ENCODE measurements at regions not wholly inside any gene's neighbourhood (a gene's known extent, or its start where the extent isn't known, plus 50 kb on each side); places are given as distances from the start of the nearest gene placed in this dataset.

- FAIRE-seq, result no peak
- H3K4me3 ChIP-seq (ENCODE audit: extremely low read depth in 1 of 4, insufficient read depth in 2 of 4, low read depth in 3 of 4, low read length in 4 of 4), result no peak overlapping the region
- CTCF ChIA-PET (ENCODE audit: partially characterized antibody), result no interaction called here
Observed at GRCh38 chr12:127236491-127236890, 1030.5 kb upstream of the TMEM132C start.

More at GRCh38 chr12:127236491-127236890, 1030.5 kb upstream of the TMEM132C start:
- no peaks in the 10 kb centered on the region for H3K27me3 ChIP-seq (replicated peaks in 1 of 4; ENCODE audit: control insufficient read depth in 3 of 4, extremely low read depth in 1 of 4, insufficient read depth in 3 of 4, low read length in 3 of 4)
- no peaks in the 10 kb centered on the region for H3K79me1 ChIP-seq (ENCODE audit: low read depth, low read length)
- no peak overlapping the region for H2AFZ ChIP-seq (ENCODE audit: low read length)
- H2BK120ac ChIP-seq (replicated peaks; ENCODE audit: low read depth, low read length), result no peak overlapping the region
- no peak overlapping the region for H3K18ac ChIP-seq (ENCODE audit: extremely low read depth, low read length)
- H3K9ac ChIP-seq (replicated peaks in 1 of 4; ENCODE audit: extremely low read depth in 1 of 4, low read depth in 3 of 4, low read length in 3 of 4), result no peak overlapping the region
- H4K8ac ChIP-seq (ENCODE audit: extremely low read depth, insufficient read depth, low read length), result no peak overlapping the region
- no peak overlapping the region for H2BK15ac ChIP-seq (ENCODE audit: low read length)
- H3K23ac ChIP-seq (ENCODE audit: insufficient read length), result no peak overlapping the region
- H3K56ac ChIP-seq (replicated peaks; ENCODE audit: insufficient read length, low read depth, low read length), result peak overlapping the region; percentile 94
- POLR2A ChIA-PET (ENCODE audit: partially characterized antibody), result no interaction called here
- peaks cover 7% of the 10 kb centered on the region for H3K23me2 ChIP-seq (ENCODE audit: low read depth, low read length)
- H4K5ac ChIP-seq (ENCODE audit: insufficient read length, low read depth, low read length), result no peak overlapping the region
- H2BK5ac ChIP-seq (ENCODE audit: low read depth, low read length), result no peak overlapping the region
- H4K91ac ChIP-seq (replicated peaks; ENCODE audit: insufficient read length, low read length), result no peak overlapping the region
- H3K4me1 ChIP-seq (replicated peaks in 1 of 4; ENCODE audit: control insufficient read depth in 3 of 4, insufficient read depth in 4 of 4, low read length in 3 of 4), result peaks cover 0 to 3% (median 1%) of the 10 kb centered on the region in 4 experiments; a peak in 4 of 7 replicates
- no peak overlapping the region for H3K14ac ChIP-seq (ENCODE audit: insufficient read length)
- no peak overlapping the region for H3K4ac ChIP-seq (replicated peaks; ENCODE audit: insufficient read length, low read depth, low read length)
- no peaks in the 10 kb centered on the region for H3K9me3 ChIP-seq (ENCODE audit: insufficient read depth in 2 of 2, low read depth in 1 of 2, low read length in 1 of 2)
- DNase-seq (ENCODE audit: low read depth in 1 of 2, low spot score in 2 of 2), result no peak
- peaks cover 0 to 3% of the 10 kb centered on the region in 2 experiments for H4K20me1 ChIP-seq (replicated peaks in 1 of 2; ENCODE audit: control insufficient read depth in 1 of 2, insufficient read depth in 2 of 2, low read length in 2 of 2)
- H3K36me3 ChIP-seq (ENCODE audit: control insufficient read depth in 2 of 4, insufficient read depth in 4 of 4, low read length in 3 of 4), result no peaks in the 10 kb centered on the region
- no peaks in the 10 kb centered on the region for H3K79me2 ChIP-seq (ENCODE audit: control insufficient read depth in 1 of 2, insufficient read depth in 2 of 2, low read length in 2 of 2)
- H3K4me2 ChIP-seq (ENCODE audit: insufficient read depth in 1 of 2, low read depth in 2 of 2, low read length in 2 of 2), result no peak overlapping the region
- no peak overlapping the region for H2AK5ac ChIP-seq (ENCODE audit: low read depth, low read length)
- H2BK12ac ChIP-seq (ENCODE audit: low read depth, low read length), result no peak overlapping the region
- TF ChIP-seq, protein P1, sequence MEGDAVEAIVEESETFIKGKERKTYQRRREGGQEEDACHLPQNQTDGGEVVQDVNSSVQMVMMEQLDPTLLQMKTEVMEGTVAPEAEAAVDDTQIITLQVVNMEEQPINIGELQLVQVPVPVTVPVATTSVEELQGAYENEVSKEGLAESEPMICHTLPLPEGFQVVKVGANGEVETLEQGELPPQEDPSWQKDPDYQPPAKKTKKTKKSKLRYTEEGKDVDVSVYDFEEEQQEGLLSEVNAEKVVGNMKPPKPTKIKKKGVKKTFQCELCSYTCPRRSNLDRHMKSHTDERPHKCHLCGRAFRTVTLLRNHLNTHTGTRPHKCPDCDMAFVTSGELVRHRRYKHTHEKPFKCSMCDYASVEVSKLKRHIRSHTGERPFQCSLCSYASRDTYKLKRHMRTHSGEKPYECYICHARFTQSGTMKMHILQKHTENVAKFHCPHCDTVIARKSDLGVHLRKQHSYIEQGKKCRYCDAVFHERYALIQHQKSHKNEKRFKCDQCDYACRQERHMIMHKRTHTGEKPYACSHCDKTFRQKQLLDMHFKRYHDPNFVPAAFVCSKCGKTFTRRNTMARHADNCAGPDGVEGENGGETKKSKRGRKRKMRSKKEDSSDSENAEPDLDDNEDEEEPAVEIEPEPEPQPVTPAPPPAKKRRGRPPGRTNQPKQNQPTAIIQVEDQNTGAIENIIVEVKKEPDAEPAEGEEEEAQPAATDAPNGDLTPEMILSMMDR (IDR thresholded peaks at IDR 0.05; ENCODE audit: control extremely low read depth in 1 of 3, insufficient read depth in 1 of 3, low read depth in 1 of 3, low read length in 3 of 3), result no peak
- TF ChIP-seq POLR2AphosphoS5 (IDR thresholded peaks at IDR 0.05; ENCODE audit: low read depth, low read length), result no peak
- no peak for TF ChIP-seq CHD1 (IDR thresholded peaks at IDR 0.05; ENCODE audit: low read depth, low read length)
- no peak for TF ChIP-seq TBP (IDR thresholded peaks at IDR 0.05; ENCODE audit: low read depth, low read length)
- H2BK20ac ChIP-seq (ENCODE audit: low read length), result no peak overlapping the region
- H3K27ac ChIP-seq (ENCODE audit: low read depth, low read length), result no peak overlapping the region
- 82% methylated on average over 4 of the region's 4 CpGs; no CpG with 5 or more reads in 1 of the 2 experiments for WGBS, 2 experiments (ENCODE audit: extremely low coverage in 1 of 2, insufficient coverage in 1 of 2, insufficient read length in 1 of 2, insufficient replicate concordance in 2 of 2, low coverage in 1 of 2, low lambda C conversion rate in 2 of 2, missing lambda C conversion rate in 1 of 2)
